ENCODE measurements at regions not wholly inside any gene's neighbourhood (a gene's known extent, or its start where the extent isn't known, plus 50 kb on each side); places are given as distances from the start of the nearest gene placed in this dataset.
A peak's percentile ranks its signal among the peaks of the same experiment; 100 is the strongest.

- Histone ChIP-seq H3K4me3 (ENCODE audit: severe bottlenecking) (no peak overlapping the region), H3K27ac (ENCODE audit: poor library complexity, severe bottlenecking) (no peak overlapping the region), H3K36me3 (ENCODE audit: low read depth) (no peaks in the 10 kb centered on the region), H3K9me3 (ENCODE audit: severe bottlenecking) (no peaks in the 10 kb centered on the region), H3K4me1 (ENCODE audit: insufficient read depth, poor library complexity, severe bottlenecking) (peaks cover 16% of the 10 kb centered on the region), H3K27me3 (ENCODE audit: insufficient read depth, poor library complexity, severe bottlenecking) (no peaks in the 10 kb centered on the region)
- ATAC-seq (ENCODE audit: low read depth) (no peak), DNase-seq (ENCODE audit: low spot score) (no peak)
- TF ChIP-seq CTCF (IDR thresholded peaks at IDR 0.05; ENCODE audit: poor library complexity, severe bottlenecking): no peak
These were observed 150.8 kb upstream of the FAM83B start for GRCh38 chr6:54695815-54696214.

GRCh38 chr6:54697424-54697823 lies 149.1 kb upstream of the FAM83B start:
- peak; percentile 53 for TF ChIP-seq CTCF (IDR thresholded peaks at IDR 0.05; ENCODE audit: poor library complexity, severe bottlenecking)
- Histone ChIP-seq H3K36me3 (ENCODE audit: low read depth) (no peaks in the 10 kb centered on the region), H3K9me3 (ENCODE audit: severe bottlenecking) (no peaks in the 10 kb centered on the region), H3K27me3 (ENCODE audit: insufficient read depth, poor library complexity, severe bottlenecking) (no peaks in the 10 kb centered on the region), H3K27ac (ENCODE audit: poor library complexity, severe bottlenecking) (no peak overlapping the region), H3K4me1 (ENCODE audit: insufficient read depth, poor library complexity, severe bottlenecking) (peaks cover 16% of the 10 kb centered on the region), H3K4me3 (ENCODE audit: severe bottlenecking) (no peak overlapping the region)
- DNase-seq (ENCODE audit: low spot score): no peak
- ATAC-seq (ENCODE audit: low read depth): no peak

GRCh38 chr6:54698974-54699373 lies 147.6 kb upstream of the FAM83B start:
- Histone ChIP-seq H3K4me1 (ENCODE audit: insufficient read depth, poor library complexity, severe bottlenecking) (peaks cover 16% of the 10 kb centered on the region), H3K27me3 (ENCODE audit: insufficient read depth, poor library complexity, severe bottlenecking) (no peaks in the 10 kb centered on the region), H3K9me3 (ENCODE audit: severe bottlenecking) (no peaks in the 10 kb centered on the region), H3K4me3 (ENCODE audit: severe bottlenecking) (no peak overlapping the region), H3K27ac (ENCODE audit: poor library complexity, severe bottlenecking) (no peak overlapping the region), H3K36me3 (ENCODE audit: low read depth) (no peaks in the 10 kb centered on the region)
- no peak for TF ChIP-seq CTCF (IDR thresholded peaks at IDR 0.05; ENCODE audit: poor library complexity, severe bottlenecking)
- ATAC-seq (ENCODE audit: low read depth): peak; percentile 80
- no peak for DNase-seq (ENCODE audit: low spot score)

GRCh38 chr6:54700158-54700557 lies 146.4 kb upstream of the FAM83B start:
- DNase-seq (ENCODE audit: low spot score): no peak
- TF ChIP-seq CTCF (IDR thresholded peaks at IDR 0.05; ENCODE audit: poor library complexity, severe bottlenecking): no peak
- no peaks in the 10 kb centered on the region for H3K36me3 ChIP-seq (ENCODE audit: low read depth)
- H3K9me3 ChIP-seq (ENCODE audit: severe bottlenecking): no peaks in the 10 kb centered on the region
- H3K27ac ChIP-seq (ENCODE audit: poor library complexity, severe bottlenecking): no peak overlapping the region
- H3K4me3 ChIP-seq (ENCODE audit: severe bottlenecking): no peak overlapping the region
- ATAC-seq (ENCODE audit: low read depth): no peak
- H3K4me1 ChIP-seq (ENCODE audit: insufficient read depth, poor library complexity, severe bottlenecking): peaks cover 16% of the 10 kb centered on the region
- H3K27me3 ChIP-seq (ENCODE audit: insufficient read depth, poor library complexity, severe bottlenecking): no peaks in the 10 kb centered on the region

GRCh38 chr6:54702772-54703171 lies 143.8 kb upstream of the FAM83B start:
- Histone ChIP-seq H3K4me1 (ENCODE audit: insufficient read depth, poor library complexity, severe bottlenecking) (peaks cover 16% of the 10 kb centered on the region), H3K36me3 (ENCODE audit: low read depth) (no peaks in the 10 kb centered on the region), H3K4me3 (ENCODE audit: severe bottlenecking) (no peak overlapping the region), H3K27ac (ENCODE audit: poor library complexity, severe bottlenecking) (no peak overlapping the region), H3K27me3 (ENCODE audit: insufficient read depth, poor library complexity, severe bottlenecking) (no peaks in the 10 kb centered on the region), H3K9me3 (ENCODE audit: severe bottlenecking) (no peaks in the 10 kb centered on the region)
- DNase-seq (ENCODE audit: low spot score) (no peak), ATAC-seq (ENCODE audit: low read depth) (no peak)
- TF ChIP-seq CTCF (IDR thresholded peaks at IDR 0.05; ENCODE audit: poor library complexity, severe bottlenecking): no peak
